GM23338 (cell line): ENCODE measurements at regions not wholly inside any gene's neighbourhood (a gene's known extent, or its start where the extent isn't known, plus 50 kb on each side); places are given as distances from the start of the nearest gene placed in this dataset.

ENCODE experiments used
- CREB1 ChIP-seq: fragments of 250-450 bp; sonication (Bioruptor Pico); IDR thresholded peaks from 2 replicates; pipeline ENCODE4 v1.5.0; 2020; ENCODE audit warnings: low read depth, mild to moderate bottlenecking, moderate library complexity
- EZH2 ChIP-seq: fragments of 200-600 bp; sonication (generic); IDR thresholded peaks from one replicate; pipeline ENCODE4 v1.8.0; 2017; ENCODE audit warnings: antibody characterized with exemption, mild to moderate bottlenecking, low read depth; ENCODE audit not compliant: unreplicated experiment
- EZH2phosphoT487 ChIP-seq: fragments of 200-600 bp; sonication (generic); IDR thresholded peaks from one replicate; pipeline ENCODE4 v1.8.1; 2018; ENCODE audit warnings: antibody characterized with exemption; ENCODE audit not compliant: unreplicated experiment
- JUNB ChIP-seq: IDR thresholded peaks from one replicate; pipeline ENCODE4 v1.6.1; 2016; ENCODE audit warnings: antibody characterized with exemption; ENCODE audit not compliant: unreplicated experiment
- POLR2AphosphoS5 ChIP-seq: IDR thresholded peaks from 2 replicates; pipeline ENCODE4 v1.6.1; 2016; ENCODE audit warnings: antibody characterized with exemption, low read depth
- REST ChIP-seq: IDR thresholded peaks from one replicate; pipeline ENCODE4 v1.6.1; 2018; ENCODE audit warnings: antibody characterized with exemption; ENCODE audit not compliant: unreplicated experiment
- STAT1 ChIP-seq: IDR thresholded peaks from one replicate; pipeline ENCODE4 v1.6.1; 2016; ENCODE audit warnings: antibody characterized with exemption; ENCODE audit not compliant: unreplicated experiment
- ZNF331 ChIP-seq: fragments of 250-450 bp; sonication (Bioruptor Pico); IDR thresholded peaks from 2 replicates; pipeline ENCODE4 v1.5.0; 2020; ENCODE audit warnings: low read depth, mild to moderate bottlenecking, moderate library complexity
- TF ChIP-seq, protein P1 (sequence below), 2 experiments: fragments of 200-600 bp in 1 of 2; sonication (generic) in 1 of 2; conservative IDR thresholded peaks; 2 replicates each; pipeline versions ENCODE4 v1.5.1 to v1.6.1; 2016 to 2017; ENCODE audit warnings: antibody characterized with exemption in 2 of 2, low read depth in 2 of 2, mild to moderate bottlenecking in 2 of 2, moderate library complexity in 1 of 2
- TF ChIP-seq, protein P2 (sequence below): fragments of 250-450 bp; sonication (Bioruptor Pico); IDR thresholded peaks from 2 replicates; pipeline ENCODE4 v1.5.0; 2020; ENCODE audit warnings: mild to moderate bottlenecking, moderate library complexity
- TF ChIP-seq, protein P3 (sequence below): IDR thresholded peaks from 2 replicates; pipeline ENCODE4 v1.6.1; 2016; ENCODE audit warnings: antibody characterized with exemption

GRCh38 chr7:400901-401485 is 111.0 kb downstream of the FOXL3 start:
- TF ChIP-seq REST (no peak), POLR2AphosphoS5 (no peak), EZH2phosphoT487 (no peak), EZH2 (no peak), CREB1 (CRISPR knock-in tag) (no peak), JUNB (no peak), STAT1 (no peak), ZNF331 (CRISPR knock-in tag) (no peak)
- TF ChIP-seq, protein P1, sequence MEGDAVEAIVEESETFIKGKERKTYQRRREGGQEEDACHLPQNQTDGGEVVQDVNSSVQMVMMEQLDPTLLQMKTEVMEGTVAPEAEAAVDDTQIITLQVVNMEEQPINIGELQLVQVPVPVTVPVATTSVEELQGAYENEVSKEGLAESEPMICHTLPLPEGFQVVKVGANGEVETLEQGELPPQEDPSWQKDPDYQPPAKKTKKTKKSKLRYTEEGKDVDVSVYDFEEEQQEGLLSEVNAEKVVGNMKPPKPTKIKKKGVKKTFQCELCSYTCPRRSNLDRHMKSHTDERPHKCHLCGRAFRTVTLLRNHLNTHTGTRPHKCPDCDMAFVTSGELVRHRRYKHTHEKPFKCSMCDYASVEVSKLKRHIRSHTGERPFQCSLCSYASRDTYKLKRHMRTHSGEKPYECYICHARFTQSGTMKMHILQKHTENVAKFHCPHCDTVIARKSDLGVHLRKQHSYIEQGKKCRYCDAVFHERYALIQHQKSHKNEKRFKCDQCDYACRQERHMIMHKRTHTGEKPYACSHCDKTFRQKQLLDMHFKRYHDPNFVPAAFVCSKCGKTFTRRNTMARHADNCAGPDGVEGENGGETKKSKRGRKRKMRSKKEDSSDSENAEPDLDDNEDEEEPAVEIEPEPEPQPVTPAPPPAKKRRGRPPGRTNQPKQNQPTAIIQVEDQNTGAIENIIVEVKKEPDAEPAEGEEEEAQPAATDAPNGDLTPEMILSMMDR (conservative IDR thresholded peaks at IDR 0.05; ENCODE audit: low read depth in 2 of 2): no peak
- TF ChIP-seq, protein P2, sequence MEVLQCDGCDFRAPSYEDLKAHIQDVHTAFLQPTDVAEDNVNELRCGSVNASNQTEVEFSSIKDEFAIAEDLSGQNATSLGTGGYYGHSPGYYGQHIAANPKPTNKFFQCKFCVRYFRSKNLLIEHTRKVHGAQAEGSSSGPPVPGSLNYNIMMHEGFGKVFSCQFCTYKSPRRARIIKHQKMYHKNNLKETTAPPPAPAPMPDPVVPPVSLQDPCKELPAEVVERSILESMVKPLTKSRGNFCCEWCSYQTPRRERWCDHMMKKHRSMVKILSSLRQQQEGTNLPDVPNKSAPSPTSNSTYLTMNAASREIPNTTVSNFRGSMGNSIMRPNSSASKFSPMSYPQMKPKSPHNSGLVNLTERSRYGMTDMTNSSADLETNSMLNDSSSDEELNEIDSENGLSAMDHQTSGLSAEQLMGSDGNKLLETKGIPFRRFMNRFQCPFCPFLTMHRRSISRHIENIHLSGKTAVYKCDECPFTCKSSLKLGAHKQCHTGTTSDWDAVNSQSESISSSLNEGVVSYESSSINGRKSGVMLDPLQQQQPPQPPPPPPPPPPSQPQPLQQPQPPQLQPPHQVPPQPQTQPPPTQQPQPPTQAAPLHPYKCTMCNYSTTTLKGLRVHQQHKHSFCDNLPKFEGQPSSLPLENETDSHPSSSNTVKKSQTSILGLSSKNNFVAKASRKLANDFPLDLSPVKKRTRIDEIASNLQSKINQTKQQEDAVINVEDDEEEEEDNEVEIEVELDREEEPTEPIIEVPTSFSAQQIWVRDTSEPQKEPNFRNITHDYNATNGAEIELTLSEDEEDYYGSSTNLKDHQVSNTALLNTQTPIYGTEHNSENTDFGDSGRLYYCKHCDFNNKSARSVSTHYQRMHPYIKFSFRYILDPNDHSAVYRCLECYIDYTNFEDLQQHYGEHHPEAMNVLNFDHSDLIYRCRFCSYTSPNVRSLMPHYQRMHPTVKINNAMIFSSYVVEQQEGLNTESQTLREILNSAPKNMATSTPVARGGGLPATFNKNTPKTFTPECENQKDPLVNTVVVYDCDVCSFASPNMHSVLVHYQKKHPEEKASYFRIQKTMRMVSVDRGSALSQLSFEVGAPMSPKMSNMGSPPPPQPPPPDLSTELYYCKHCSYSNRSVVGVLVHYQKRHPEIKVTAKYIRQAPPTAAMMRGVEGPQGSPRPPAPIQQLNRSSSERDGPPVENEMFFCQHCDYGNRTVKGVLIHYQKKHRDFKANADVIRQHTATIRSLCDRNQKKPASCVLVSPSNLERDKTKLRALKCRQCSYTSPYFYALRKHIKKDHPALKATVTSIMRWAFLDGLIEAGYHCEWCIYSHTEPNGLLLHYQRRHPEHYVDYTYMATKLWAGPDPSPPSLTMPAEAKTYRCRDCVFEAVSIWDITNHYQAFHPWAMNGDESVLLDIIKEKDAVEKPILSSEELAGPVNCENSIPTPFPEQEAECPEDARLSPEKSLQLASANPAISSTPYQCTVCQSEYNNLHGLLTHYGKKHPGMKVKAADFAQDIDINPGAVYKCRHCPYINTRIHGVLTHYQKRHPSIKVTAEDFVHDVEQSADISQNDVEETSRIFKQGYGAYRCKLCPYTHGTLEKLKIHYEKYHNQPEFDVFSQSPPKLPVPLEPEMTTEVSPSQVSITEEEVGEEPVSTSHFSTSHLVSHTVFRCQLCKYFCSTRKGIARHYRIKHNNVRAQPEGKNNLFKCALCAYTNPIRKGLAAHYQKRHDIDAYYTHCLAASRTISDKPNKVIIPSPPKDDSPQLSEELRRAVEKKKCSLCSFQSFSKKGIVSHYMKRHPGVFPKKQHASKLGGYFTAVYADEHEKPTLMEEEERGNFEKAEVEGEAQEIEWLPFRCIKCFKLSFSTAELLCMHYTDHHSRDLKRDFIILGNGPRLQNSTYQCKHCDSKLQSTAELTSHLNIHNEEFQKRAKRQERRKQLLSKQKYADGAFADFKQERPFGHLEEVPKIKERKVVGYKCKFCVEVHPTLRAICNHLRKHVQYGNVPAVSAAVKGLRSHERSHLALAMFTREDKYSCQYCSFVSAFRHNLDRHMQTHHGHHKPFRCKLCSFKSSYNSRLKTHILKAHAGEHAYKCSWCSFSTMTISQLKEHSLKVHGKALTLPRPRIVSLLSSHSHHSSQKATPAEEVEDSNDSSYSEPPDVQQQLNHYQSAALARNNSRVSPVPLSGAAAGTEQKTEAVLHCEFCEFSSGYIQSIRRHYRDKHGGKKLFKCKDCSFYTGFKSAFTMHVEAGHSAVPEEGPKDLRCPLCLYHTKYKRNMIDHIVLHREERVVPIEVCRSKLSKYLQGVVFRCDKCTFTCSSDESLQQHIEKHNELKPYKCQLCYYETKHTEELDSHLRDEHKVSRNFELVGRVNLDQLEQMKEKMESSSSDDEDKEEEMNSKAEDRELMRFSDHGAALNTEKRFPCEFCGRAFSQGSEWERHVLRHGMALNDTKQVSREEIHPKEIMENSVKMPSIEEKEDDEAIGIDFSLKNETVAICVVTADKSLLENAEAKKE (CRISPR knock-in tag): no peak
- TF ChIP-seq, protein P3, sequence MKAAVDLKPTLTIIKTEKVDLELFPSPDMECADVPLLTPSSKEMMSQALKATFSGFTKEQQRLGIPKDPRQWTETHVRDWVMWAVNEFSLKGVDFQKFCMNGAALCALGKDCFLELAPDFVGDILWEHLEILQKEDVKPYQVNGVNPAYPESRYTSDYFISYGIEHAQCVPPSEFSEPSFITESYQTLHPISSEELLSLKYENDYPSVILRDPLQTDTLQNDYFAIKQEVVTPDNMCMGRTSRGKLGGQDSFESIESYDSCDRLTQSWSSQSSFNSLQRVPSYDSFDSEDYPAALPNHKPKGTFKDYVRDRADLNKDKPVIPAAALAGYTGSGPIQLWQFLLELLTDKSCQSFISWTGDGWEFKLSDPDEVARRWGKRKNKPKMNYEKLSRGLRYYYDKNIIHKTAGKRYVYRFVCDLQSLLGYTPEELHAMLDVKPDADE: no peak
